Embryonic facial prominence (tissue), 1 donor: ENCODE measurements at regions not wholly inside any gene's neighbourhood (a gene's known extent, or its start where the extent isn't known, plus 50 kb on each side); places are given as distances from the start of the nearest gene placed in this dataset.

Source experiments
- DNase-seq: peaks from one replicate; pipeline ENCODE4 v3.0.0-alpha.2; 2016; ENCODE audit errors: extremely low spot score

GRCh38 chr22:49264696-49265095 lies 563.0 kb downstream of the BRD1 start:
- no peak for DNase-seq

- no peak for DNase-seq
These were observed 564.6 kb downstream of the BRD1 start for GRCh38 chr22:49263101-49263500.

GRCh38 chr22:49262167-49262566 lies 565.5 kb downstream of the BRD1 start:
- no peak for DNase-seq

- DNase-seq, result no peak
These were observed 566.1 kb downstream of the BRD1 start for GRCh38 chr22:49261616-49262015.

GRCh38 chr22:49260681-49261580 lies 566.7 kb downstream of the BRD1 start:
- no peak for DNase-seq

GRCh38 chr22:49259839-49260615 lies 567.6 kb downstream of the BRD1 start:
- no peak for DNase-seq

GRCh38 chr22:49258107-49259010 lies 569.3 kb downstream of the BRD1 start:
- no peak for DNase-seq

- no peak for DNase-seq
These were observed 570.1 kb downstream of the BRD1 start for GRCh38 chr22:49257551-49257961.

GRCh38 chr22:49255741-49256318 lies 571.8 kb downstream of the BRD1 start:
- DNase-seq, result no peak

- DNase-seq, result no peak
These were observed 572.5 kb downstream of the BRD1 start for GRCh38 chr22:49255154-49255553.

GRCh38 chr22:49253656-49254055 lies 574.0 kb downstream of the BRD1 start:
- DNase-seq, result no peak

GRCh38 chr22:49251371-49251770 lies 576.3 kb downstream of the BRD1 start:
- DNase-seq, result no peak

GRCh38 chr22:49247194-49247924 lies 580.3 kb downstream of the BRD1 start:
- DNase-seq, result no peak

- no peak for DNase-seq
These were observed 582.9 kb downstream of the BRD1 start for GRCh38 chr22:49244466-49245420.

GRCh38 chr22:49243965-49244364 lies 583.7 kb downstream of the BRD1 start:
- no peak for DNase-seq

- DNase-seq, result no peak
These were observed 584.3 kb downstream of the BRD1 start for GRCh38 chr22:49243335-49243734.

- no peak for DNase-seq
These were observed 585.2 kb downstream of the BRD1 start for GRCh38 chr22:49242480-49242879.

- no peak for DNase-seq
These were observed 586.4 kb downstream of the BRD1 start for GRCh38 chr22:49241174-49241851.

- DNase-seq, result no peak
These were observed 587.2 kb downstream of the BRD1 start for GRCh38 chr22:49240472-49240871.
